ENCODE measurements at regions not wholly inside any gene's neighbourhood (a gene's known extent, or its start where the extent isn't known, plus 50 kb on each side); places are given as distances from the start of the nearest gene placed in this dataset.

DNA sequence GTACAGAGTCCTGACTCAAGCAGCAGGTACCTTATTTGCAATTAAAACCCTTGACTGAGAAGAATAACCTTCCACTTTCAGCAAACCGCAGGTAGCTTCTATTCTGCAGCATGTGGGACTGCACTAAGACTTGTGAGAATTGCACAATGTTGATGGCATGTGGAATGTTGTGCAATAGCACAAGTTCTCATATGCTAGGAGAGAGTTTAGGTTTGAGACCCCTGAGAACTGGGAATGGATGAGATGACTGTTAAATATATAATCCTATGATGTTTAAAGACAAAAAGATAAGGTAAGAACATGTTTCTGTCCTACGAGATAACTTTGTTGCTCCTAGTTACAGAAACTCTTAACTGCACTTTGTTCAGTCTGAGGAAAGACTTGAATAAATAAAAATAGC lies 194.6 kb downstream of the OTOR start:
- Histone ChIP-seq H3K27ac (no peak overlapping the region), H3K27me3 (replicated peaks) (no peaks in the 10 kb centered on the region), H3K4me1 (replicated peaks) (peaks cover 14% of the 10 kb centered on the region), H3K4me3 (no peak overlapping the region), H3K9me3 (replicated peaks) (no peaks in the 10 kb centered on the region), H3K36me3 (no peaks in the 10 kb centered on the region)
- no peak for DNase-seq (ENCODE audit: low read depth in 1 of 2, low spot score in 2 of 2)

GRCh38 chr20:16944745-16945144 lies 196.6 kb downstream of the OTOR start:
- Histone ChIP-seq H3K27ac (no peak overlapping the region), H3K36me3 (no peaks in the 10 kb centered on the region), H3K4me1 (replicated peaks) (peaks cover 17% of the 10 kb centered on the region), H3K27me3 (replicated peaks) (no peaks in the 10 kb centered on the region), H3K9me3 (replicated peaks) (no peaks in the 10 kb centered on the region), H3K4me3 (no peak overlapping the region)
- DNase-seq (ENCODE audit: low read depth in 1 of 2, low spot score in 2 of 2), result no peak

GRCh38 chr20:16945619-16946018 lies 197.5 kb downstream of the OTOR start:
- Histone ChIP-seq H3K4me1 (replicated peaks) (peaks cover 17% of the 10 kb centered on the region), H3K9me3 (replicated peaks) (no peaks in the 10 kb centered on the region), H3K36me3 (no peaks in the 10 kb centered on the region), H3K27me3 (replicated peaks) (no peaks in the 10 kb centered on the region), H3K4me3 (no peak overlapping the region), H3K27ac (no peak overlapping the region)
- no peak for DNase-seq (ENCODE audit: low read depth in 1 of 2, low spot score in 2 of 2)

GRCh38 chr20:16946097-16946496 lies 197.9 kb downstream of the OTOR start:
- no peak overlapping the region for H3K27ac ChIP-seq
- no peaks in the 10 kb centered on the region for H3K27me3 ChIP-seq (replicated peaks)
- DNase-seq (ENCODE audit: low read depth in 1 of 2, low spot score in 2 of 2), result no peak
- no peaks in the 10 kb centered on the region for H3K9me3 ChIP-seq (replicated peaks)
- H3K36me3 ChIP-seq, result no peaks in the 10 kb centered on the region
- peaks cover 17% of the 10 kb centered on the region for H3K4me1 ChIP-seq (replicated peaks)
- no peak overlapping the region for H3K4me3 ChIP-seq

- peak in 1 of 2 experiments; percentile 21 for DNase-seq (ENCODE audit: low read depth in 1 of 2, low spot score in 2 of 2)
- H3K27me3 ChIP-seq (replicated peaks), result no peaks in the 10 kb centered on the region
- no peaks in the 10 kb centered on the region for H3K36me3 ChIP-seq
- H3K9me3 ChIP-seq (replicated peaks), result no peaks in the 10 kb centered on the region
- H3K4me1 ChIP-seq (replicated peaks), result peaks cover 17% of the 10 kb centered on the region
- no peak overlapping the region for H3K27ac ChIP-seq
- H3K4me3 ChIP-seq, result no peak overlapping the region
These were observed 199.3 kb downstream of the OTOR start for GRCh38 chr20:16947479-16947878.

DNA sequence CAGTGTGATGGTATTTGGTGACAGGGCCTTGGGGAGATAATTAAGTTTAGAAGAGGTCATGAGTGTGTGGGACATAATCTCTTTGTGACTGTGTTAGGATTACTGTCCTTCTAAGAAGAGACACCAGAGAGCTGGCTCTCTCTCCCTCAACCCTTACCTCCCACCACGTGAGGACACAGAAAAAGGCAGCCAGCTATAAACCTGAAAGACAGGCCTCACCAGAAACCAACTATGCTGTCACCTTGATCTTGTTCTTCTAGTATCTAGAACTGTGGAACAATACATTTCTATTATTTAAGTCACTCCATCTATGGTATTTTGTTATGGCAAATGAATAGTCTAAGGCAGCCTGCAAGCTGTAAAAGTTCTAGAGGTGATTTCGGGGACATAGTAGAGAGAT lies 203.7 kb downstream of the OTOR start:
- no peak for DNase-seq (ENCODE audit: low read depth in 1 of 2, low spot score in 2 of 2)
- H3K9me3 ChIP-seq (replicated peaks), result no peaks in the 10 kb centered on the region
- no peaks in the 10 kb centered on the region for H3K36me3 ChIP-seq
- no peaks in the 10 kb centered on the region; the same call in 1 of the 2 replicates for H3K27me3 ChIP-seq (replicated peaks)
- no peak overlapping the region for H3K4me3 ChIP-seq
- peaks cover 8% of the 10 kb centered on the region for H3K4me1 ChIP-seq (replicated peaks)
- H3K27ac ChIP-seq, result no peak overlapping the region

DNA sequence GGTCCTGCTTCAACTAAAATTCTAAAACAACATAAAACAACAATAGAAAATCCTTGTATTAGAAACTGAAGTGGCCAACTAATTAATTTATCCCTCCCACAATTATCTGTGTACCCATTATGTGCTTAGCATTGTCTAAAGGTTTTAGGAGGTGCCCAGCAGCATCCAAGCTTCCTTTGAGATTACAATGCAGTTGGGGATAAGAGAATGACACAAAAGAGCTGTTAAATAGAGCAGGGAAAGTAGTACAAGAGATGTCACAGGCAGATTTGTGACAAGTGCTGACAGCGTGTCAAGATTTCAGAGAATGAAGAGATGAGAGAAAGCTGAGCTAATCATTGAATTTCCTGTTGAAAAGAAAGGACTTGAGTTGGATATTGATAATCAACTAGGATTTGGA lies 204.8 kb downstream of the OTOR start:
- H3K36me3 ChIP-seq, result no peaks in the 10 kb centered on the region
- no peaks in the 10 kb centered on the region; the same call in 1 of the 2 replicates for H3K27me3 ChIP-seq (replicated peaks)
- DNase-seq (ENCODE audit: low read depth in 1 of 2, low spot score in 2 of 2), result no peak
- H3K27ac ChIP-seq, result no peak overlapping the region
- peaks cover under 1% of the 10 kb centered on the region for H3K4me1 ChIP-seq (replicated peaks)
- no peaks in the 10 kb centered on the region for H3K9me3 ChIP-seq (replicated peaks)
- no peak overlapping the region for H3K4me3 ChIP-seq

GRCh38 chr20:16953858-16954257 lies 205.7 kb downstream of the OTOR start:
- Histone ChIP-seq H3K4me3 (no peak overlapping the region), H3K27me3 (replicated peaks) (no peaks in the 10 kb centered on the region; the same call in 1 of the 2 replicates), H3K36me3 (no peaks in the 10 kb centered on the region), H3K9me3 (replicated peaks) (no peaks in the 10 kb centered on the region), H3K4me1 (replicated peaks) (no peaks in the 10 kb centered on the region), H3K27ac (no peak overlapping the region)
- DNase-seq (ENCODE audit: low read depth in 1 of 2, low spot score in 2 of 2), result no peak

GRCh38 chr20:16955462-16955861 lies 207.3 kb downstream of the OTOR start:
- DNase-seq (ENCODE audit: low read depth in 1 of 2, low spot score in 2 of 2), result no peak
- no peaks in the 10 kb centered on the region for H3K36me3 ChIP-seq
- no peaks in the 10 kb centered on the region for H3K9me3 ChIP-seq (replicated peaks)
- no peak overlapping the region for H3K4me3 ChIP-seq
- no peaks in the 10 kb centered on the region; the same call in 1 of the 2 replicates for H3K27me3 ChIP-seq (replicated peaks)
- no peaks in the 10 kb centered on the region for H3K4me1 ChIP-seq (replicated peaks)
- H3K27ac ChIP-seq, result no peak overlapping the region

DNA sequence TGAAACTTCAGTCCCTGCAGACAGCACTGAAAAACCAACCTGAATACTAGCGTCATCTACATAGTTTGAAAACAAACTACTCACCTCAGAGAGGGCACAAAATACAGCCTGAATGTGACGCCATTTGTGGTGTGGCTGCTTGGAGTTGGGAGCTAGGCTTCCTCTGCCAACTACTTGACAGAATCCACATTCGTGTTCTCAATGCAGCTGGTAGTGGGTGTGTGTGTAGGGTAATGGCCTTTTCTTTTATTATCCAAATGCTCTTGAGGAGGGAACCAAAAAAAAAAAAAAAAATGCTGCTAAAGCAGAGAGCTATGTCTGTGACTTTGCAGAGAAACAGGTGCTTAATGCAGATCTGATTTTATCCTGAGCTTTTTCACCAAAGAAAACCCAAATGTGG lies 207.8 kb downstream of the OTOR start:
- Histone ChIP-seq H3K36me3 (no peaks in the 10 kb centered on the region), H3K9me3 (replicated peaks) (no peaks in the 10 kb centered on the region), H3K4me1 (replicated peaks) (no peaks in the 10 kb centered on the region), H3K27me3 (replicated peaks) (no peaks in the 10 kb centered on the region; the same call in 1 of the 2 replicates), H3K4me3 (no peak overlapping the region), H3K27ac (no peak overlapping the region)
- no peak for DNase-seq (ENCODE audit: low read depth in 1 of 2, low spot score in 2 of 2)

GRCh38 chr20:16965401-16965800 lies 217.2 kb downstream of the OTOR start:
- no peak overlapping the region for H3K27ac ChIP-seq
- no peaks in the 10 kb centered on the region for H3K27me3 ChIP-seq (replicated peaks)
- no peaks in the 10 kb centered on the region for H3K36me3 ChIP-seq
- no peaks in the 10 kb centered on the region; the same call in 1 of the 2 replicates for H3K9me3 ChIP-seq (replicated peaks)
- H3K4me3 ChIP-seq, result no peak overlapping the region
- H3K4me1 ChIP-seq (replicated peaks), result no peaks in the 10 kb centered on the region
- DNase-seq (ENCODE audit: low read depth in 1 of 2, low spot score in 2 of 2), result no peak

DNA sequence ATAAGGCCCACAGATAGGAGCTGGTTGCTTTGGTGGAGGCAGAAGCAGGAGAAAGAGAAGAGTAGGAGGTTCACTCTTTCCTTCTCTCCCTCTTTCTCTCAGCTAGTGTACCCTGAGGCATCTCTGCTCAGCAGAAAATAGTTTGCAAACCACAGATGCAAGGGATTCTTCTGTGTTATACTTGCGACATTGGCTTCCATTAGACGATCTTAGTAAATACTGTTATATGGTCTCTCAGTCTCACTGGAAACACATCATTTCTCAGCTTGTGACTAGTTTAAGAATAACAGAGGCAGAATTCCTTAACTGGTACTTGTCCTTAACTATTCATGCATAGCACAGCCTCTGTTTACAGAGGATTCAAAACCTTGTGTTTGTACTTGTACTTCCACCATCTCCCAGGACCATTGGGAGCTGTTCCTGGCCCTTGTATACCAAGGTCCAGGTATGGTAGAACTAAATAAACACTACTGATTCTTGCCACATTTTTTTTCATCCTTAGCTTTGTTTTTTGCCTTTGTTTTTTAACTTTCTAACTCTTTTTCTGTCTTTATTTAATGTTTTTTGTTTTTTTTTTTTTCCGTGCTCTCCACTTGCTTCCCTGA lies 218.2 kb downstream of the OTOR start:
- H3K4me1 ChIP-seq (replicated peaks), result no peaks in the 10 kb centered on the region
- H3K4me3 ChIP-seq, result no peak overlapping the region
- H3K27me3 ChIP-seq (replicated peaks), result no peaks in the 10 kb centered on the region
- no peak overlapping the region for H3K27ac ChIP-seq
- no peaks in the 10 kb centered on the region for H3K36me3 ChIP-seq
- DNase-seq (ENCODE audit: low read depth in 1 of 2, low spot score in 2 of 2), result no peak
- no peaks in the 10 kb centered on the region; the same call in 1 of the 2 replicates for H3K9me3 ChIP-seq (replicated peaks)

DNA sequence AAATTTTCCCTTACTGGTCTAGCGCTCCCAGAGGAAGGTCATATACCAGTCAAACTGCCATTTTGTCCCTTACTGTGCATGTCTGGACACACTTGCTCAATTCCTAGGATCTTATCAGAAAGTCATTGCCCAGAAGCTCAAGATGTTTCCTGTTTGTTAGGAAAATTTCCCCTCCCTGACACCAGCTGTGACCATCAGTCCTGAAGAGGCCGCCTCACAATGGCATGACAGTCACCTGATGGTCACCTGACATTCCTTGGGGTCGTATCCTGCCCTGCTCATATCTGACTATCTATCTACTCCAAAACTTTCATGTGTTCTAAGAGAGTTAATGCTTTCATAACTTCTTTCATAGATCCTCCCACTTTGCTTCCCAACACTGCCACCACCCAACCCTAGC lies 219.9 kb downstream of the OTOR start:
- no peak overlapping the region for H3K27ac ChIP-seq
- DNase-seq (ENCODE audit: low read depth in 1 of 2, low spot score in 2 of 2), result no peak
- no peaks in the 10 kb centered on the region; the same call in 1 of the 2 replicates for H3K9me3 ChIP-seq (replicated peaks)
- no peaks in the 10 kb centered on the region; the same call in 1 of the 2 replicates for H3K27me3 ChIP-seq (replicated peaks)
- no peaks in the 10 kb centered on the region for H3K4me1 ChIP-seq (replicated peaks)
- H3K4me3 ChIP-seq, result no peak overlapping the region
- no peaks in the 10 kb centered on the region for H3K36me3 ChIP-seq

DNA sequence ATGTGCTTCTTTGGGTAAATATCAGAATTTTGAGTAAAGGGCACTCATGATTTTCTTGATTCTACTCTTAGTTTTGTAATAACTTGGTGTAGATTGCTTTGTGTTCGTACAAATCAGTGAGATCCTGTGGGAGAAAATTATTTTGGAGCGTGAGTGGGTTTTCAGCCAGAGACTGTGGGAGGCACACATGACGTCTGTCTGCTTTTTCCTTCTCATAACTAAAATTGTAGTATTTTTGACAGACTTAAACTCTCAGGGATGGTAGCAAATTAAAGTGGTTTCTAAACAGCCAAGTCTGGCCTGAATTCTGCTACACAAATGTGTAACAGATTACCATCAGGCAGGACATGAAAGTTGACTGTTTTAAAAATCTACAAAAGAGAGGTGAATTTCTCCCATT lies 222.6 kb downstream of the OTOR start:
- H3K27ac ChIP-seq, result no peak overlapping the region
- no peaks in the 10 kb centered on the region; the same call in 1 of the 2 replicates for H3K27me3 ChIP-seq (replicated peaks)
- DNase-seq (ENCODE audit: low read depth in 1 of 2, low spot score in 2 of 2), result no peak
- H3K9me3 ChIP-seq (replicated peaks), result no peaks in the 10 kb centered on the region; the same call in 1 of the 2 replicates
- H3K4me3 ChIP-seq, result no peak overlapping the region
- H3K36me3 ChIP-seq, result no peaks in the 10 kb centered on the region
- H3K4me1 ChIP-seq (replicated peaks), result no peaks in the 10 kb centered on the region
